NB4 (cell line): ENCODE measurements at regions not wholly inside any gene's neighbourhood (a gene's known extent, or its start where the extent isn't known, plus 50 kb on each side); places are given as distances from the start of the nearest gene placed in this dataset.

Experiments
- POLR2A ChIP-seq: IDR thresholded peaks from 2 replicates; pipeline ENCODE4 v1.6.1; 2011; ENCODE audit warnings: mild to moderate bottlenecking; ENCODE audit not compliant: insufficient read length; ENCODE audit errors: extremely low read depth
- TF ChIP-seq, protein P1 (sequence below): IDR thresholded peaks from one replicate; pipeline ENCODE4 v1.5.1; 2012; ENCODE audit warnings: low read depth, low read length
- TF ChIP-seq, protein P2 (sequence below): IDR thresholded peaks from 2 replicates; pipeline ENCODE4 v1.6.1; 2011; ENCODE audit warnings: low read depth, low read length

DNA sequence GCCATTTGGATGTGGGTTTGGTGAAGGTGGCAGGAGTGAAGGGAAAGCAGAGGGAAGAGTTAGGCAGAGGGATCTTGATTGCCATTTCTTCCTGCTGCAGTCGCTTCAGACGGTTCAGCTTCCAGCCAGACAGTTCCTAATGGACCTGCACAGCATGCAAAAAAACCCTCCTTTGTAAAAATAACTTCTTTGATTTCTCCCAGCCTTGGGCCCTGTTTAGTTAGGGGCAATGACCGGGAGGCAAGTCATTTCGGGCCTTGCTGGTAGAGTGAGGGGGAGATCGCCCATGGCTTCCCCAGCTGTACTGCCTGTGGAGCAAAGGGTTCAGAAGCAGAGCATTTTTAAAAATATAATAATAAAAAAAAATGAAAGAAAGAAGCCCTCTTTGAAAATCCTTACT lies 67.2 kb upstream of the TLE1 start:
- TF ChIP-seq, protein P1, sequence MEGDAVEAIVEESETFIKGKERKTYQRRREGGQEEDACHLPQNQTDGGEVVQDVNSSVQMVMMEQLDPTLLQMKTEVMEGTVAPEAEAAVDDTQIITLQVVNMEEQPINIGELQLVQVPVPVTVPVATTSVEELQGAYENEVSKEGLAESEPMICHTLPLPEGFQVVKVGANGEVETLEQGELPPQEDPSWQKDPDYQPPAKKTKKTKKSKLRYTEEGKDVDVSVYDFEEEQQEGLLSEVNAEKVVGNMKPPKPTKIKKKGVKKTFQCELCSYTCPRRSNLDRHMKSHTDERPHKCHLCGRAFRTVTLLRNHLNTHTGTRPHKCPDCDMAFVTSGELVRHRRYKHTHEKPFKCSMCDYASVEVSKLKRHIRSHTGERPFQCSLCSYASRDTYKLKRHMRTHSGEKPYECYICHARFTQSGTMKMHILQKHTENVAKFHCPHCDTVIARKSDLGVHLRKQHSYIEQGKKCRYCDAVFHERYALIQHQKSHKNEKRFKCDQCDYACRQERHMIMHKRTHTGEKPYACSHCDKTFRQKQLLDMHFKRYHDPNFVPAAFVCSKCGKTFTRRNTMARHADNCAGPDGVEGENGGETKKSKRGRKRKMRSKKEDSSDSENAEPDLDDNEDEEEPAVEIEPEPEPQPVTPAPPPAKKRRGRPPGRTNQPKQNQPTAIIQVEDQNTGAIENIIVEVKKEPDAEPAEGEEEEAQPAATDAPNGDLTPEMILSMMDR = no peak
- TF ChIP-seq, protein P2, sequence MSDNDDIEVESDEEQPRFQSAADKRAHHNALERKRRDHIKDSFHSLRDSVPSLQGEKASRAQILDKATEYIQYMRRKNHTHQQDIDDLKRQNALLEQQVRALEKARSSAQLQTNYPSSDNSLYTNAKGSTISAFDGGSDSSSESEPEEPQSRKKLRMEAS = no peak
- TF ChIP-seq POLR2A = no peak
